ENCODE measurements at regions not wholly inside any gene's neighbourhood (a gene's known extent, or its start where the extent isn't known, plus 50 kb on each side); places are given as distances from the start of the nearest gene placed in this dataset.

DNA sequence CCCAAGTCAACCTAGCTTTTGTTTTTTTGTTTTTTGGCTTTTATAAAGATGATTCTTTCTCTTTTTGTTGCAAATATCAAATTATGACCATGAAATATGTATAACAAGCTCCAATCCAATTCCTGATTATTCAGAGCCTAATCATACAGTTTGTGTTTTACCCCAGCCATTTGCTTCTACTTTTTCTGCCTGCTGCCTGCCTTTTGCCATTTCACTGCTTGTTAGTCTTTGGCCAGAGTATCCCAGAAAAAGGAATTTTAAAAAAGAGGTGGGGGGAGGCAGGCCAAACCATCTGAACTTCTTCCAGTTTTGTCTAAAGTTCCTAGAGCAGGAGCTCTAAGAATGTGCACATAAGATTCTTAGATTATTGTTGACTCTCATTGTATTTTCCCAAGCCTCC is 211.9 kb upstream of the VRK2 start:
- DNase-seq (ENCODE audit: low spot score): no peak

DNA sequence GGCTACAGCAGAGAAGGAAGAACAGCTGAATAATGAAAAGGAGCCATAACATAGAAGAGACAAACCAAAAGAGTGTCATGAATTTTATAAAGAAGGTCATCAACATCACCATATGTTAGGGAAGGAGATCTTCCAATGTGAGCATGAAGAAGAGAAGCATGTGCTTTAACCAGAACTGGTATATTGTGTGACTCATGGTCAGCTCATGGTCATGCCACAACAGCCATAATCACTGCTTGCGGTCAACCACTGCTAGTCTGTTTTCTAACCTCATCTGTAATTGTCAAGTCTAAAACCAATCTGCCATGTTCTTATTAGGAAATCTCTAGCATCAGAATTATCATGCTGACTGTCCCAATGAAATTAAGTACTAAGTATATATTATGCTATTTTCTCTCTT is 204.1 kb upstream of the VRK2 start:
- DNase-seq (ENCODE audit: low spot score): no peak

DNA sequence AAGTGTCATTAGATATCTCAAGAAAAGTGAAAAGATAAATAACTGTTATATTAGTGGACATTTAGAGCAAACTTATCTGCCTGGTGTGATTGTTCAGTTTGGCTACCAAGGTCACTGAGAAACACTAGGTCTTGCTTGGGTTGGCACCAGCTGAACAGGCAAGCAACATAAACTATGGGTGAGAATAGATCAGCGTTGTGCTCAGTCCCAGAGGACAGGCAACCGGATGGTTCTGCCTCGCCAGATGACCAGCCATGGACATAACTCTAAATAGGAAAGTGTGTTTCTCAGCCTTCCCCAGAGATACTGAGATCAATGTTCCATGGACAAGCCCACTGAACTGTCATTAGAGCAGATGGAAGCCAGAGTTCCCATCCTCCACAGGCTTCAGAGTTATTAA is 203.4 kb upstream of the VRK2 start:
- no peak for DNase-seq (ENCODE audit: low spot score)

DNA sequence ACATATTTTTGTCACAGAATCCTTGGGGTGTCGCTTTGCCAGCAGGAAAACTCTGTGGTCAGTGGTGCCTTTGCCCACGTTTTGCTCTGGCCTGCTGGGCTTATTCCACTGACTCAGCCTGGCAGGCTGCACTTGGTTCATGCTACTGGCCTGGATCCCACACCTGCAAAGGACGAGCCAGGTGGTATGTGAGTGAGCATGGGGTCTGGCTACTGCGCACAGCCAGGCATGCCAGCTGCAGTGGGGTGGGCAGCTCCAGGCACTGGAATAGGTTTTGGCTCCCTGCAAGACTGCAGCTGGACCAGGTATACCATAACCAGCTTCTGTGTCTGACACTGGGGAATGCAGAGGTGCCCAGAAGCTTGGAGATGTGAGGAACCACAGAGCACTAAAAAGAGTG is 197.9 kb upstream of the VRK2 start:
- no peak for DNase-seq (ENCODE audit: low spot score)

DNA sequence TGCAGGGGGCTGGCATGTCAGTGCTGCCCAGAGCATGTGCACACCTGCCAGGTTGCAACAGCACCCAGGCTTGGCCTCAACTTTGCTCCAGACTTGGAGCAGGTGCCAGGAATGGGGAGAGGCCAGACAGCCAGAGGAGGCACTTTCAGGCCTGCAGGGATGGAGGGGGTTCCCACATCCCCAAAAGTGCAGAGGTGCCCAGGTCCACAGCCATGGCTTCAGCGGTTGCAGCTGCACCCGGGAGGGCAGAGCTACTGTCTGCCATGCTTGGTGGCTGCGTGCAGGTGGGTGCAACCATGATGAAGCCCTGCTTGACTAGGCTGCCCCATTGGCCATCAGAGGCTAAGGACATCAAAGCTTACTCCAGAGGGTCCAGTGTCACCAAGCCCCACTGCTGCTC is 196.8 kb upstream of the VRK2 start:
- no peak for DNase-seq (ENCODE audit: low spot score)

DNA sequence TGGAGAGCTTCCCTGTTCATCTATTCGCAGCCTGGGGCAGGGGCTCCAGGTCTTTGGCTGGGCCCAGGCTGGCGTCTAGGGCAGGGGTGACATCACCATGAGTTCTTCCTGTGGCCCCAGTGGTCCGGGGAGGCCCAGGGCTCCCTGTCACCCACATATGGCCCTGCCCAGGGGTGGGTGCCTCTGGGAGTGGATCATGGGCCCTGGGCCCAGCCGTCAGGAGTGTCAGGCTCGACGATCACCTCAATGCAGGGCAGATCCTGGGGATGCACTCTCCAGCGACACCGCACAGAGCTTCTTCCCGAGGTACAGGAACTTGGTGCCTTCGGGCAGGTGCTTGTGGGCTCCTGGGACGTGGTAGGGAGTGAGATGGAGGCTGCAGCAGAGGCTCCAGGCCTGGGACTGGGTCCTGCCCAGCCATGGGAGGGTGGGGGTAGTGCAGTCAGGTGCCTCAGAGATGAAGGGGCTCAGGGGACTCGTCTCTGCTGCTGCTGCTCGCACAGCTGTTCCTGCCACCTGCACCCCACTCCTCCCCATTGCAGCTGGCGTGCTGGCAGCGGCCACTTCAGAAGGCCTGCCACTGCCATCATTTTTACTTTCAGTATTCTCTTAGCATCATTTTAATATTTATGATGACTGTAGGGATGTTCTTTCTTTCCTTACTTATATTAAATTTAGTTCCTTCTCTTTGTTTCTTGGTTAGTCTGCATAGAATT is 196.0 kb upstream of the VRK2 start:
- DNase-seq (ENCODE audit: low spot score): no peak

DNA sequence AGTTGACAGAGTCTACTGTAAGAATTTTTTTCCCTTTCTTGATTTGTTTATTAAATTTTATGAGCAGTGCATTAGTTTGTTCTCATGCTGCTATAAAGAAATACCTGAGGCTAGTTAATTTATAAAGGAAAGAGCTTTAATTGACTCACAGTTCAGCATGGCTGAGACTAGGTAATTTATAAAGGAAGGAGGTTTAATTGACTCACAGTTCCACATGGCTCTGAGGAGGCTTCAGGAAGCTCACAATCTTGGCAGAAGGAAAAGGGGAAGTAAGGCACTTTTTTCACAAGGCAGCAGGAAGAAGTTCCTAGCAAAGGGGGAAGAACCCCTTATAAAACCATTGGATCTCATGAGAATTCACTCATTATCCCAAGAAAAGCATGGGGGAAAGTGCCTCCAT is 191.4 kb upstream of the VRK2 start:
- DNase-seq (ENCODE audit: low spot score): no peak

DNA sequence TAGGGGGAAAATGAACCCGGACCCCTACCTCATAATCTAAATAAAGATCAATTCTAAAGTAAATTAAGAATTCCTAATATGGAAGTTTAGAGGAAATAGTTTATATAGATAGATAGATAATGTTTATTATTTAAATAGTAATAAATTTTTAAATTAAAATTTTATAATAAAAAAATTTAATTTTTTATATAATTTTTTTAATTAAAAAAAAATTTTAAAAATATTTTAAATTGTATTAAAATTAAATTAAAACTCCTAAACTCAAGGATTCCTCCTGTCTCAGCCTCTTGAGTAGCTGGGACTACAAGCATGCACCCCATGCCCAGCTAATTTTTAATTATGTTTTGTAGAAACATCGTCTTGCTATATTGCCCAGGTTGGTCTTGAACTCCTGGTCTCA is 186.9 kb upstream of the VRK2 start:
- DNase-seq (ENCODE audit: low spot score): no peak

DNA sequence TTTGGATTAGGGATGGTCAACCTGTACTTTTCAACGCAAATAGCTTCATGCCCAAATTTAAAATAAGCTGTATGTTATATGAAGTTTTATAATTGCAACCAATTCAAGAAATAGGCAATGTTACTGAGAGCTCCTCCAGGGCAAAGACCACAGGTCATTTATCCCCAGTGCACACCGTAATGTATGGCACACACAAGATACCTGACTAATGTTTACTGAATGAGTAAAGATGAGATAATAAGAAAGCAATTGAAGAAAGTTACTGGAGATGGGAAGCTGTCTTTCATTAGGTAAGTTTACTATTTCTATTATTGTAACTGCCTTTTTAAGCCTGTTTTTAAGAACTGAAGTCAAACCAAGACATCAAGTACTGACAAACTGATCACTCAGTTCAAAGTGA is 184.5 kb upstream of the VRK2 start:
- no peak for DNase-seq (ENCODE audit: low spot score)

DNA sequence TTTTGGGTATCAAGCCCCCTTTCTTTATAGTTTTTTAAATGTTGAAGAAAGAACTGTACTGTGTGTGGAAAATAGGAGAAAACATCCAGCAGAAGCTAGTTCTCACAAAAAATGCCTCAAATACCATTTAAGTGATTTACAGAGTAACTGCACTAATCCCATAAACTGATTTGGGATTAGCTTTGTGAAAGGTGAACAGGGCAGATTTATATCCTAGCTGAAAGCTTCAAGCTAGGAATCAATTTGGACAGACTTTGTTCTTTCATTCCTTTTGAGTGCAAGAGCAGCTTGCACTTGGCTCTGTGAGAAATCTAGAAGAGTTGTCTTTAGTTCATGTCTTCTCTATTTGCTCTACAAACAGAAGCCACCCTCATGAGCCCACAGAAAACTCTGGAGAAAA is 183.9 kb upstream of the VRK2 start:
- DNase-seq (ENCODE audit: low spot score): no peak

DNA sequence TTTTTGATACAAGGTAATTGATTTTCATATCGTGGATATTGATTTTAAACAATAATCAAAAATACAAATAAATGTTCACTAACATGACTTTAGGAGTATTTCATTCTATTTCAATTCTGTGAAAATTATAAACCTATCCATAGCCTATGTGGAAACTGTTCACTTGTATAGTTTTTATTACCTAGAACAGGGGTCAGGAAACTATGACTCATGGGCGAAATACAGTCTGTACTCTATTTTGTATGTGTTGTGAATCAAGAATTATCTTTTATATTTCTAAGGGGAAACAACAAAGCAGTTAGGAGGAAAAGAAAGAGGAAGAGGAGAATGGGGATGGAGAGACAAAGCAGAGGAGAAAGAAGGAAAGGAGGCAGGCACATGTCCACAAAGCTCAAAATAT is 181.7 kb upstream of the VRK2 start:
- DNase-seq (ENCODE audit: low spot score): no peak

DNA sequence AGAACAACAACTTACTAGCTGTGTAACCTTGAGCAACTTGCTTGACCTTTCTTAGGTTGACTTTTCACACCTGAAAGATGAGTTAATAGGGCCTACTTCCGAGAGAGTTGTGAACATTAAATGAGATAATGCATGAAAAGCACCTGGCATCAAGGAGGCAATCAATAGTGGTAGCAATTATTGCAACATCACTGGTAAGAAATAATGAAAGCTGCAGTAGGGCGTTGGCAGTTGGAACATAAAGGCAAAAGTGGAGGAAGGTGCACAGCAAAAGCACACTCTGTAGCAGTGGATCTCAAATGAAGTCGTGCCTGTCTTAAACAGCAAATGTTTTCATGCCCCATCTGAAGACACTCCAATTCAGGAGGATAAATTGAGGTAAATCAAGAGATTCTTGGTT is 178.9 kb upstream of the VRK2 start:
- no peak for DNase-seq (ENCODE audit: low spot score)

DNA sequence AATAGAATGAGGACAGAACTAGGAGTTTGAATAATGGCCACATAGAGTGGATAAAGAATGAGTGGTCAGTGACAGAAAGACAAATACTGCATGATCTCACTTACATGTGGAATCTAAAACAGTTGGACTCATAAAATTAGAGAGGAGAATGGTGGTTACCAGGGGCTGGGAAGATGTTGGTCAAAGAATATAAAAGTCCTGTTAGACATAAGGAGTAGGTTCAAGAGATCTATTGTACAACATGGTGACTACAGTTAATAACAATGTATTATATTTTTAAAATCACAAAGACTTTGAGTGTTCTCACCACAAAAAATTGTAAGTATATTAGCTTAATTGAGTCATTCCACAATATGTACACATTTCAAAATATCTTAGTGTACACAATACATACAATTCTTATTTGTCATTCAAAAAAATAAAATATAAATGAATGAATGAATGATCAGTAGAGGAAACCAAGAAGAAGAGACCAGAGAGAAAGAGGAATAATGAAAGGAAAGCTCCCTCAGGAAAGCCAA is 177.9 kb upstream of the VRK2 start:
- DNase-seq (ENCODE audit: low spot score): no peak

DNA sequence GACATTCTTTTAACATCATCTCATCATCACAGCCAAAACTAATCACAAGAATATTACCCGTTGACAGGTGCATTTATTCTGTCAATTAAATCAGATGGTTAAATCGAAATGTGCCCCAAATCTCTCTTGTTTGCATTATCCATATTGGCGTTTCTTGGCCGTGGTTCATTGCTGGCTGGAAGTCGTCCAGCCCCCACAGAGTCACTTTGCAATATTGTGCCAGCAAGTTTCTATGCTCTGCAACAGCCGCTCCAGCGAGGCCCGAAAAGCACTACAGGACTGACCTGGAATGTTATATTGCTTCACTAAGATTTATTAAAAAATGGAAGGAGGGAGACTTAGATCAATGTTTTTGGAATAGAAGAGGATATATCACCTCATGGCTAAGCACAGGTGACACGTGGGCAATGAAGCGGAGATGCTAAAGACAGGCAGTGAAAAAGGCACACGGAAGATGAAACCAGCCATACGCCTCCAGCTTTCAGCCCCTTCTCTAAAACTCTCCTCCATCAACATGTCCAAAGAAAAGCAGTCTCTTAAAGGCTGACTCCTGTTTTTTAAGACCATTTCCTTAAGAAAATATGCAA is 176.8 kb upstream of the VRK2 start:
- DNase-seq (ENCODE audit: low spot score): no peak

DNA sequence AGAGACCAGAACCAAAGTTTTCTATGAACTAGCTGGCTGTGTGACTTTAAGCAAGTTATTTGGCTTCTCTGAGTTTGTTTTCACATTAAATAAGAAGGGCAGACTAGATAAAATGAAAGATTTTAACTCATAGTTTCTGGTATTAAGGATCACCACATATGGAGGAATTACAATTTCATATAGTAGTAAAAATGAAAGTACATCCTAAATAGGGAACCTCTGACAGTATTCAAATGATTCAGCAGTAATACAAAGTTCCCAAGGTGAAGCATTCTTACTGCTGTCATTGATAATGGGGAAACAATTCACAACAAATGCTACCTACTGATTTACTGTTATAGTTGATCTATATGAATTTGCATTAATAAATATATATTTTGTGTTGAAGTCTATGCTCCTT is 170.3 kb upstream of the VRK2 start:
- DNase-seq (ENCODE audit: low spot score): no peak

DNA sequence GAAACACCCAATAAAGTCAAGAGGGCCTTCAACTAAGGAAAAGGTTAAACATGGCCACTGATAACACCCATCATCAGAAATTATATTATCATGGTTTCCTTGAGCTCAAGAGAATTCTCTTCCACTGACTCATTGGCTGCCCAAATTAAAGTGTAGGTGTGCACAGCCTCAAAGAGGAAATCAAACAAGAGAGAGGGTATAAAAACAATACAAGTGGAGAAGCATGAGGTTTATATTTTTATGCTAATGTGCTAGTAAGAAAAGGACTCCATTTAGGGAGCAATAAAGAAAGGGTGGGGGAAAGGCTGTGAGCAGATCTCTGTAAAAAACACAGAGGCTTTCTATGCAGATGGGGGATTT is 168.8 kb upstream of the VRK2 start:
- DNase-seq (ENCODE audit: low spot score): no peak

DNA sequence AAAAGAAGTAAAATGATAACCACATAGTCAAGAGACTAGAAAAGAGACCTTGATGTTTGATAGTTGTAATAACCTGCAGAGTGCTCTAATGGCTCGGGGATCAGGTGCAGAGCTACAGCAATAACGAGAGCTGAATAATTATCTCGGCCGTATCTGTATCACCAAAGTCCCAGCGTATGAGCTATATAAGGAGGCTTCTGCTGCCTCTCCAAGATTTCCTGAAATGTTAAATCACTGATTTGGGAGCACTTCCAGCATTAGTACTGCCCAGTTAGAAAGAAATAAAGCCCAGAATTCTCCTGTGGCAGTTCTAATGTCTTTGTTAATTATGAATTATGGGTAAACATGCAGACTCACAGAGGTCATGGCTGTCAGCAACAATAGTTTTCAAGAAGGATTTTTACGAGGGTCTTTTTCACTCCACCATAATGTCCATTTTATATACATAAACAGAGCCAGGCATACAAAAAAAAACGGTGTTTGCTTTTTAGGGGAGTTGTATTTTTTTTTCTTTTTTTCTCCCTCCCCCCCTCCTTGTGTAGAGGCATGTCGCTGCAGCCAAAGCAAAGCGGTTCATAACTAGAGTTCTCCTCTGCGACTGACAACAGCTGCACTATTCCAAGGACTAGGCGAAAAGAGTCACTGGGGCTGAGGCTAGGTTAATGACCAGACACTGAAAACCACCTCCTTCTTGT is 168.3 kb upstream of the VRK2 start:
- no peak for DNase-seq (ENCODE audit: low spot score)

DNA sequence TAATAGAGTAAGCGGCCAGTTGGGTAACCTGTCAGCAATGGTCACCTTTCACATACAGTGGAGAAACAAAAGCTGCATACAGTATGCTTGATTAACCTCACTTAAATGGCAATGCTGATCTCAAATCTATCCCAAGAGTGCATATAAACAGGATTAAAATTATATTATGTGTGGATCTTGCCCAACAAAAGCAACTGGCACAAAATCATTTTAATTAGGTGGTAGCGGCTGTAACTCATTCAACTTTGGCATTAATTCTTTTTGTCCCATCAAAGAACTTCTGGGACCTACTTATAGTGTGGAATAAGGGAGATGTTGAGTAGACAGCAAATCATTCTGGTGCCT is 167.8 kb upstream of the VRK2 start:
- no peak for DNase-seq (ENCODE audit: low spot score)

DNA sequence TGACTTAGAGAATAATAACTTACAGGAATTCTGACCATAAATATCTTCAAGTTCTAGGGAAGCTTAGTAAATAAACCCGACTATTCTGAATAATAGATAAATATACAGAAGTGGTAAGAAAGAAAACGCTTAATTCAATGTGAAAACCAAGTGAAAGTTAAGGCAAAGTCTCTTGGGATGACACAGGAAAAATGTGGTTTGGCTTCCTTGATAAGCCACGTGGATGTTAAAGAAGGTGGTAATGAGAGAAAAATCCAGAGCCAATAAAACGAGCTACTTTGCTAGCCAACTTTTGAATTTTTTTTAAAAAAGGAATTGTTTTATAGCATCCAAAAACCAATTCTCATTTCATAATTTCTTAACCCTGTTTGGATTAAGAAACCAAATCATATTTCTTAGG is 166.2 kb upstream of the VRK2 start:
- no peak for DNase-seq (ENCODE audit: low spot score)

DNA sequence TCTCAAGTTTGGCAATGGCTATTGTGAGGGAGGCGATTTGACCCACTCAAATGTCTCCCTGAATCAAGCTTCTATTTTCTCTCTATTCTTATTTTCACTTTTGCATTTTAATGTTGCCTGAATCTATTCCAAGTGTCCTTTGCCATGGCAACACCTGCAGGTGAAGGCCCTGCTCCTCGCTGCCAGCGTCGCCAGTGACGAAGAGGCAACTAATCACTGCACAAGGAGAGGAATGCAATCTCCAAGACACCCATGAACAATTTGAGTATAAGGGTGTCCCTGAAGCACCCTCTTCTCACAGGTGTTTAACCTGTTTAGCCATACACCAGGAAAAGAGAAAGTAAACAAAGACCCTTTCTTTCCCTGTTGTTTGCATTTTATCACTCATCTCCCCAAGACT is 165.6 kb upstream of the VRK2 start:
- DNase-seq (ENCODE audit: low spot score): no peak

DNA sequence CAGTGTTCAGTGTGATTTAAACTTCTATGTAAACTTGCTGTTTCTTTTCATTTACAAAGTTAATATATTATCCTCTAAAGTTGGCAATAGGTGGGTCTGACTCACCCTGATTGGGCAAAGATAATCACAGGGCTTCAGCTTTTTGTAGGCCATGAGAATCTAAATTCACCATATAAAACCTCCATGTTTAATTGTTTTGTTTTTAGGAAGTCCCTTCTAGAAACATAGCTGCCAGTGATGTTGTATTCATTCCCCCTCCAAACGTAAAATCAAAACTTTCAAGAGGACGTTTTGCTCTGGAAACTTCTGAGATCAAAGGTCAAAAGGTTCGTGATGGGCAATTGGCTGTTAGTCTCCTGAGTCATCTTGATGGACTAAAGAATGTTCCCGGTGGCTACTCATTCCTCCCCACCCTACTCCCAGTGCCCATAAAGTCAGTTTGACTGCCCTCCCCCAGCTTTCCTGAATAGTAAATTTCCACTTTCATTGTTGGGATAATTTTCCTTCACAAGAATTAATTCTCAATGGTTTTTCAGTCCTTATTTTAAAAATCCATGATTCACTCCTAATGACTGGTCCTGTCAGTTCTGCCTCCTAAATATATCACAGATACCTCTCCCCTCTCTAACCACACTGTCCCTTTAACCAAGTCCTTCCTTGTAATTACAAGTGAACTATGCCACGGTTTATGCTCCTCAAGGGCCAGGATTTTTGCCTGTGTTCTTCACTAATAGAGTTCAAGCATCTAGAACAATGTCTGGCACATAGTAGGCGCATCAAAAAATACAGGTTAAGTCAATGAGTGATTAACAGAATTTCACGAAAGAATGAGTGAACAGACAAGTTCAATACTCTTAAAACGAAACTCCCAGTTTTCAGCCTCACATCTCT is 164.4 kb upstream of the VRK2 start:
- DNase-seq (ENCODE audit: low spot score): no peak

DNA sequence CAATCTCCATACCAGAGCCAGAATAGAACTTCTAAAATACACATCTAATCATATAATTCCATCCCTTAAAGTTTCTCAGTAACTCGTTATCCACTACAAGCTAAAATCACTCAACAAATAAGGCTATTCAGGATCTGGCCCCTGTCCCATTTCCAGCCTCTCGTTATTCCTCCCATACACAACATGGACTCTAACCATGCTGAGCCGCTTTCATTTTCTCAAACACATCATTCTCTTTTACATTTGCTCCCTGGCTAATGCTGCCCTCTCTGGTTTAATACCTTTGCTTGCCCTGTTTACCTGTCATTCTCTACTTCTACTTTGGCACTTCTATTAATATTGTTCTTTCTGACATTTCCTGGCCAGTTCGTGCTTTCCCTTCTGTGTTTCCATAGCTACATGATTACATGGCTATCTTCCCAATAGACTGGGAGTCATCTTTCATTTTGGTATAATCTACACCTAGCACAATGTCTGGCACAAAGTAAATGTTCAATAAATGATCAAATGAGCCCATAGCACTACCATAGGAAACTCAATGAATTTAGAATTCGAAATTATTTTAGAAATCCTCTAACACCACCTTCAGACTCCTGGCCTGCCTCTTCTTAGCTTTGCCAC is 163.6 kb upstream of the VRK2 start:
- DNase-seq (ENCODE audit: low spot score): no peak

All from iPS-NIHi11 (cell line).